GM23248 (cell line): ENCODE measurements at regions not wholly inside any gene's neighbourhood (a gene's known extent, or its start where the extent isn't known, plus 50 kb on each side); places are given as distances from the start of the nearest gene placed in this dataset.

Experiments used
- DNase-seq: peaks from one replicate; pipeline ENCODE4 v3.0.0-alpha.2; 2015
- H2AFZ ChIP-seq: fragments of 200-600 bp; sonication (generic); 2 replicates; pipeline ENCODE4 v1.6.1; 2016; ENCODE audit warnings: antibody characterized with exemption
- H3F3A ChIP-seq: fragments of 200-600 bp; sonication (generic); 2 replicates; pipeline ENCODE4 v1.6.1; 2016; ENCODE audit warnings: mild to moderate bottlenecking, antibody characterized with exemption, mixed run types; ENCODE audit not compliant: insufficient read depth
- H3K27ac ChIP-seq: fragments of 200-600 bp; sonication (generic); 2 replicates; pipeline ENCODE4 v1.5.1; 2016; ENCODE audit warnings: mild to moderate bottlenecking
- H3K27me3 ChIP-seq: fragments of 200-600 bp; sonication (generic); replicated peaks from 2 replicates; pipeline ENCODE4 v1.6.1; 2016; ENCODE audit warnings: mild to moderate bottlenecking; ENCODE audit not compliant: insufficient read depth
- H3K36me3 ChIP-seq: fragments of 200-600 bp; sonication (generic); 2 replicates; pipeline ENCODE4 v1.6.1; 2016; ENCODE audit warnings: low read depth, mild to moderate bottlenecking
- H3K4me1 ChIP-seq: fragments of 200-600 bp; sonication (generic); 2 replicates; pipeline ENCODE4 v1.6.1; 2016; ENCODE audit warnings: mild to moderate bottlenecking; ENCODE audit not compliant: insufficient read depth
- H3K4me2 ChIP-seq: fragments of 200-600 bp; sonication (generic); one replicate; pipeline ENCODE4 v1.6.1; 2016; ENCODE audit warnings: mild to moderate bottlenecking; ENCODE audit not compliant: unreplicated experiment
- H3K4me3 ChIP-seq: fragments of 200-600 bp; sonication (generic); 2 replicates; pipeline ENCODE4 v1.5.1; 2016; ENCODE audit warnings: mild to moderate bottlenecking
- H3K79me2 ChIP-seq: fragments of 200-600 bp; sonication (generic); 2 replicates; pipeline ENCODE4 v1.6.1; 2016; ENCODE audit warnings: mild to moderate bottlenecking; ENCODE audit not compliant: insufficient read depth
- H3K9ac ChIP-seq: fragments of 200-600 bp; sonication (generic); 2 replicates; pipeline ENCODE4 v1.6.1; 2016; ENCODE audit warnings: mild to moderate bottlenecking
- H3K9me2 ChIP-seq: fragments of 200-600 bp; sonication (generic); 2 replicates; pipeline ENCODE4 v1.6.1; 2016; ENCODE audit warnings: mixed run types, mild to moderate bottlenecking, moderate library complexity; ENCODE audit not compliant: insufficient read depth
- H3K9me3 ChIP-seq: fragments of 200-600 bp; sonication (generic); one replicate; pipeline ENCODE4 v1.6.1; 2017; ENCODE audit warnings: low read depth
- H4K20me1 ChIP-seq: fragments of 200-600 bp; sonication (generic); 2 replicates; pipeline ENCODE4 v1.6.0; 2016; ENCODE audit not compliant: insufficient read depth
- EZH2 ChIP-seq: fragments of 200-600 bp; sonication (generic); IDR thresholded peaks from 2 replicates; pipeline ENCODE4 v1.6.1; 2018; ENCODE audit warnings: antibody characterized with exemption, mild to moderate bottlenecking; ENCODE audit not compliant: insufficient read depth, poor library complexity, severe bottlenecking
- EZH2phosphoT487 ChIP-seq: fragments of 200-600 bp; sonication (generic); IDR thresholded peaks from 2 replicates; pipeline ENCODE4 v1.6.1; 2018; ENCODE audit warnings: antibody characterized with exemption, moderate library complexity, mild to moderate bottlenecking, low read depth; ENCODE audit not compliant: insufficient read depth
- whole genome bisulfite sequencing, 2 experiments: methylation state at CpG; one replicate each; pipeline ENCODE4 v1.1.6; 2015 to 2017; ENCODE audit warnings: low lambda C conversion rate in 2 of 2, low coverage in 1 of 2; ENCODE audit errors: missing lambda C conversion rate in 2 of 2; 5-methylcytosine and 5-hydroxymethylcytosine counted together
- in situ Hi-C: fragments of 300-500 bp; cut with MboI; formaldehyde crosslinking; loops from 2 replicates; pipeline ENCODE4 v1.15.0; 2020

DNA sequence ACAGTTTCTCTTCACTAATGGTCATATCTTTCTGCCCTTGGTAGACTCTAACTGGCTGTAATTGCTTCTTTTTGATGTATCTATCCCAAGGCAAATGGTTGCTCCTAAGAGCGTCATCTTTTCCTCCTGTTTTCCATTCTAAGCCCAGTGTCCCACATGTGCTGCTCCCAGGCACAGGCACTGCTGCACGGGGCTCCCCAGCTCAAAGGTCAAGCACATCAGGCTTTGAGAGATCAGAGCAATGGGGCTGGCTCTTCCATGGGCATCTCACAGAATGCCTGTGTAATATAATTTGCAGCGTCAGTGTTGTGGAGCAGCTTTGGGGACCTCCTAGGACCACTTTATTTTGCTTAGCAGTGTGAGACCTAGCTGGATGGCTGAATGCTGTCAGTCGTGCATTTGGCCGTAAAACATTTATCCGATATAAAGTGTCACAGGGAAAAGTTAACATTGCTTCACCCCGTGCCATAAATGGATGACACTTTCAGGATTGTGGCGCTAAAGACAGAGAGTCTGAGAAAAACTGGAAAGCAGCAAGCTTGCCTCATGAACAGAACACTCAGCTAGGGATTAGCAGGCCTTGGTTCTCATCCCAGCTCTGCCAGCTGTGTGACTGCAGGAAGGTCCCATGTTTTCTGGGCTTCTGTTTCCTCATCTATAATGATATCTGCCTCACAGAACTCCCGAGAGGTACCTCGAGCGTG lies 277.5 kb upstream of the TBL1XR1 start:
- Histone ChIP-seq H3K9ac (no peak overlapping the region), H4K20me1 (no peaks in the 10 kb centered on the region), H3K9me3 (no peaks in the 10 kb centered on the region), H3K4me3 (no peak overlapping the region), H3K4me2 (no peak overlapping the region), H3K4me1 (peaks cover 21% of the 10 kb centered on the region), H3K79me2 (no peaks in the 10 kb centered on the region), H3K9me2 (no peaks in the 10 kb centered on the region), H3F3A (peaks cover 12% of the 10 kb centered on the region; the same call in 1 of the 2 replicates), H2AFZ (no peak overlapping the region), H3K27ac (no peak overlapping the region), H3K27me3 (no peaks in the 10 kb centered on the region), H3K36me3 (no peaks in the 10 kb centered on the region)
- WGBS, 2 experiments = 86 to 92% methylated on average over 11 of the region's 11 CpGs
- in situ Hi-C loops = no loop called here
- TF ChIP-seq EZH2 (no peak), EZH2phosphoT487 (no peak)
- no peak for DNase-seq

DNA sequence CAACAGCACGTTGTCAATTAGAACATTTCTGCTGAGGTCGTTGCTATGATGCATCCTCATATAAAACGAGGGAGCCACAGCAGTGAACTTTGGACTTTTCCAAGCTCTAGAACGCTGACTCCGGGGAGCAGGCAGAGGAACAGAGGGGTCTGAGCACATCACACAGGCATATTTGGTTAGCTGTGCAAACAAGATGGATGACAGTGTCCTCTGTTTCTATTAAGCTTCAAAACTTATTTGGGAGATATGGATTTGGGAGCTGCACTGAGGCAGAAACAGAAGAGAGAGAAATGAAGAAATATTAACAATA lies 278.0 kb upstream of the TBL1XR1 start:
- no peak overlapping the region for H3K27ac ChIP-seq
- no peaks in the 10 kb centered on the region for H4K20me1 ChIP-seq
- H3K36me3 ChIP-seq = no peaks in the 10 kb centered on the region
- in situ Hi-C loops = no loop called here
- H3K27me3 ChIP-seq = no peaks in the 10 kb centered on the region
- 83 to 88% methylated on average over 5 of the region's 5 CpGs for WGBS, 2 experiments
- H3K4me3 ChIP-seq = no peak overlapping the region
- no peak for TF ChIP-seq EZH2phosphoT487
- no peak for TF ChIP-seq EZH2
- no peak overlapping the region for H2AFZ ChIP-seq
- peaks cover 12% of the 10 kb centered on the region; the same call in 1 of the 2 replicates for H3F3A ChIP-seq
- H3K79me2 ChIP-seq = no peaks in the 10 kb centered on the region
- DNase-seq = no peak
- no peak overlapping the region for H3K4me2 ChIP-seq
- H3K4me1 ChIP-seq = peaks cover 16% of the 10 kb centered on the region
- H3K9ac ChIP-seq = no peak overlapping the region
- no peaks in the 10 kb centered on the region for H3K9me3 ChIP-seq
- no peaks in the 10 kb centered on the region for H3K9me2 ChIP-seq

DNA sequence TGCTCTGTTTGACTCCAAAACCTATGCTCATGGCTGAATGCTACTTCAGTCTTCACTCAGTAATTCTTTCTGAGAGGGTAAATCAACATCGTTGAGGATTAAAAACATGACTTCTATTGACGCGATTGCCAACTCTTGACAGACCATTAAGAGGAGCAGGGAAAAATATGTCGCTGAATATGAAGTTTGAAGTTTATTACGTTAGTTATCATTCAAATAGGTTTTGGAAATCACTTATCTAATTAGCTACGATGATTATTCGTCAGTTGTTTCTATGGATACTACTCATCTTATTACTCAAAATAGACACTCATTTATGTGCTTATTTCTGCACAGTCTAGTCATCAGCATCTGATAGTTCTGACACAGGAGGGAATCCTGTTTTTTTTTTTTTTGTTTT lies 279.2 kb upstream of the TBL1XR1 start:
- Histone ChIP-seq H3K4me2 (no peak overlapping the region), H3F3A (peaks cover 12% of the 10 kb centered on the region; the same call in 1 of the 2 replicates), H3K27ac (no peak overlapping the region), H3K79me2 (no peaks in the 10 kb centered on the region), H3K4me1 (peaks cover 15% of the 10 kb centered on the region), H3K9me2 (no peaks in the 10 kb centered on the region), H3K27me3 (no peaks in the 10 kb centered on the region), H2AFZ (no peak overlapping the region), H3K4me3 (no peak overlapping the region), H3K9me3 (no peaks in the 10 kb centered on the region), H3K36me3 (no peaks in the 10 kb centered on the region), H4K20me1 (no peaks in the 10 kb centered on the region), H3K9ac (no peak overlapping the region)
- DNase-seq = no peak
- in situ Hi-C loops = no loop called here
- no peak for TF ChIP-seq EZH2
- no peak for TF ChIP-seq EZH2phosphoT487
- 97 to 98% methylated on average over 7 of the region's 7 CpGs for WGBS, 2 experiments

GRCh38 chr3:177476921-177477435 lies 279.7 kb upstream of the TBL1XR1 start:
- Histone ChIP-seq H3K9me3 (no peaks in the 10 kb centered on the region), H3K9me2 (no peaks in the 10 kb centered on the region), H3K9ac (no peak overlapping the region), H3K27me3 (no peaks in the 10 kb centered on the region), H4K20me1 (no peaks in the 10 kb centered on the region), H3F3A (peaks cover 12% of the 10 kb centered on the region; the same call in 1 of the 2 replicates), H3K27ac (no peak overlapping the region), H3K36me3 (no peaks in the 10 kb centered on the region), H2AFZ (no peak overlapping the region), H3K4me2 (no peak overlapping the region), H3K4me1 (peaks cover 20% of the 10 kb centered on the region), H3K79me2 (no peaks in the 10 kb centered on the region), H3K4me3 (no peak overlapping the region)
- no peak for TF ChIP-seq EZH2
- TF ChIP-seq EZH2phosphoT487 = no peak
- in situ Hi-C loops = no loop called here
- 95 to 96% methylated on average over 6 of the region's 6 CpGs for WGBS, 2 experiments
- DNase-seq = no peak
